K562 (cell line): ENCODE measurements at regions not wholly inside any gene's neighbourhood (a gene's known extent, or its start where the extent isn't known, plus 50 kb on each side); places are given as distances from the start of the nearest gene placed in this dataset.

ENCODE experiments used
- ATAC-seq: fragments of 200-7000 bp; cut with Tn5 transposase; 3 replicates; pipeline ENCODE4 v1.9.1; 2020; ENCODE audit warnings: moderate library complexity
- BruUV-seq: library from RNA; stranded (reverse); fragments of 400-500 nt; replicated peaks from 2 replicates; lab custom pipeline; 2021; lab: Mats Ljungman, UMichigan
- CTCF ChIA-PET: fragments of 300-600 bp; formaldehyde crosslinking; extraction: SDS; loops from one replicate; lab custom pipeline; 2021; ENCODE audit warnings: low intra/inter-chr PET ratio; lab: Yijun Ruan, JAX
- POLR2A ChIA-PET: fragments of 300-600, 350-650 bp; sonication (Branson Sonifier 250); formaldehyde crosslinking; extraction: SDS; loops from one replicate; lab custom pipeline; 2021; ENCODE audit warnings: antibody characterized with exemption, inconsistent platforms; lab: Yijun Ruan, JAX
- DNase-seq, 4 experiments: peaks; one replicate each; pipeline versions ENCODE4 v3.0.0 to v3.0.0-alpha.2; 2011 to 2018; ENCODE audit warnings: low spot score in 3 of 4, mixed read lengths in 3 of 4; ENCODE audit errors: extremely low read depth in 1 of 4
- FAIRE-seq: peaks from 2 replicates; lab custom pipeline; 2011; peaks lifted over from hg19 to GRCh38; lab: Jason Lieb, UNC
- H2AFZ ChIP-seq: 2 replicates; pipeline ENCODE4 v1.6.0; 2011; ENCODE audit warnings: low read depth, low read length, control low read depth, inconsistent platforms
- H3K27ac ChIP-seq: fragments of 200-600 bp; 3 replicates; pipeline ENCODE4 v1.8.0; 2011; ENCODE audit warnings: low read depth, mild to moderate bottlenecking, control low read depth, inconsistent platforms, low read length, moderate library complexity, mixed read lengths; ENCODE audit errors: extremely low read depth
- H3K27me3 ChIP-seq, 2 experiments: fragments of 300-600 bp in 1 of 2; 2 replicates in 1 of 2; 3 replicates in 1 of 2; pipeline versions ENCODE4 v1.6.0 to v1.8.0; 2011; ENCODE audit warnings: inconsistent platforms in 2 of 2, low read length in 2 of 2, mild to moderate bottlenecking in 1 of 2, mixed read lengths in 1 of 2, moderate library complexity in 1 of 2; ENCODE audit not compliant: control insufficient read depth in 2 of 2, insufficient read depth in 2 of 2
- H3K36me3 ChIP-seq: fragments of 300-600 bp; 3 replicates; pipeline ENCODE4 v1.8.0; 2011; ENCODE audit warnings: mild to moderate bottlenecking, low read length, inconsistent platforms; ENCODE audit not compliant: control insufficient read depth, insufficient read depth
- H3K4me1 ChIP-seq, 2 experiments: fragments of 200-600 bp in 1 of 2; replicated peaks in 1 of 2; 2 replicates in 1 of 2; 3 replicates in 1 of 2; pipeline versions ENCODE4 v1.5.1 to v1.8.0; 2011; ENCODE audit warnings: inconsistent platforms in 2 of 2, low read length in 2 of 2, mild to moderate bottlenecking in 1 of 2, mixed read lengths in 1 of 2, moderate library complexity in 1 of 2; ENCODE audit not compliant: control insufficient read depth in 2 of 2, insufficient read depth in 2 of 2
- H3K4me2 ChIP-seq: 2 replicates; pipeline ENCODE4 v1.6.1; 2011; ENCODE audit warnings: low read length, control low read depth, inconsistent platforms, mixed read lengths; ENCODE audit not compliant: insufficient read depth
- H3K4me3 ChIP-seq: fragments of 200-600 bp; sonication (generic), shearing (Covaris generic); 2 replicates; pipeline ENCODE4 v1.5.1; 2016; ENCODE audit warnings: control low read depth, inconsistent platforms
- H3K79me2 ChIP-seq: fragments of 200-600 bp; 3 replicates; pipeline ENCODE4 v1.8.0; 2011; ENCODE audit warnings: low read length, inconsistent platforms; ENCODE audit not compliant: control insufficient read depth, insufficient read depth
- H3K9ac ChIP-seq, 2 experiments: 2 replicates each; pipeline versions ENCODE4 v1.6.0 to v1.6.1; 2011; ENCODE audit warnings: low read depth in 2 of 2, low read length in 2 of 2, control low read depth in 1 of 2, inconsistent platforms in 1 of 2, mild to moderate bottlenecking in 1 of 2, mixed read lengths in 1 of 2; ENCODE audit not compliant: insufficient read depth in 1 of 2
- H3K9me1 ChIP-seq: one replicate; pipeline ENCODE4 v1.6.0; 2011; ENCODE audit warnings: inconsistent platforms, mild to moderate bottlenecking, low read length, moderate library complexity; ENCODE audit not compliant: control insufficient read depth, insufficient read depth
- H3K9me3 ChIP-seq: replicated peaks from 2 replicates; pipeline ENCODE4 v1.5.1; 2011; ENCODE audit warnings: low read depth, low read length, inconsistent platforms; ENCODE audit not compliant: control insufficient read depth, insufficient read depth
- H4K20me1 ChIP-seq: replicated peaks from 2 replicates; pipeline ENCODE4 v1.6.1; 2011; ENCODE audit warnings: low read length, inconsistent platforms, mixed read lengths; ENCODE audit not compliant: control insufficient read depth, insufficient read depth
- ATF3 ChIP-seq, 2 experiments: fragments of 450-650 bp in 1 of 2; sonication (generic) in 1 of 2; formaldehyde crosslinking in 1 of 2; IDR thresholded peaks in 1 of 2; conservative IDR thresholded peaks in 1 of 2; 2 replicates each; pipeline versions ENCODE4 v1.6.1 to v1.8.1; 2016 to 2023; ENCODE audit warnings: mild to moderate bottlenecking in 2 of 2, moderate library complexity in 2 of 2, inconsistent platforms in 1 of 2, missing genetic modification reagents in 1 of 2
- CEBPG ChIP-seq, 3 experiments: fragments of 200-800 bp in 1 of 3; sonication (Bioruptor generic) in 1 of 3; sonication (generic) in 1 of 3; formaldehyde crosslinking in 1 of 3; IDR thresholded peaks in 2 of 3; conservative IDR thresholded peaks in 1 of 3; 2 replicates each; pipeline versions ENCODE4 v1.6.1 to v1.8.0; 2016 to 2022; ENCODE audit warnings: missing compliant biosample characterization in 2 of 3, missing genetic modification characterization in 2 of 3, mild to moderate bottlenecking in 1 of 3, missing genetic modification reagents in 1 of 3
- PTTG1 ChIP-seq: fragments of 450-650 bp; IDR thresholded peaks from 2 replicates; pipeline ENCODE4 v1.6.1; 2016; ENCODE audit warnings: low read depth, mild to moderate bottlenecking, missing genetic modification characterization, missing compliant biosample characterization
- STAG1 ChIP-seq: sonication (generic); formaldehyde crosslinking; IDR thresholded peaks from 2 replicates; pipeline ENCODE4 v1.5.0; 2020; ENCODE audit warnings: missing genetic modification reagents, borderline replicate concordance
- TAF7 ChIP-seq: fragments of 450-650 bp; IDR thresholded peaks from 2 replicates; pipeline ENCODE4 v1.6.1; 2016; ENCODE audit warnings: missing genetic modification characterization, missing compliant biosample characterization
- WGBS: fragments of 100-300 bp; shearing (Covaris generic); methylation state at CpG from one replicate; pipeline ENCODE4 v1.1.6; 2016; ENCODE audit warnings: low coverage, mixed read lengths; ENCODE audit not compliant: insufficient coverage; ENCODE audit errors: missing lambda C conversion rate; 5-methylcytosine and 5-hydroxymethylcytosine counted together
- in situ Hi-C: fragments of 300-500 bp; cut with MboI; formaldehyde crosslinking; loops from 4 replicates; pipeline ENCODE4 v1.15.0; 2018; ENCODE audit warnings: inconsistent platforms, mixed read lengths
- intact Hi-C: fragments of 100-400 bp; cut with micrococcal nuclease; formaldehyde crosslinking; loops from 2 replicates; pipeline ENCODE4 v1.14.2; 2022
- TF ChIP-seq, protein P1 (sequence below): sonication (generic); formaldehyde crosslinking; IDR thresholded peaks from 2 replicates; pipeline ENCODE4 v1.4.0; 2020; ENCODE audit warnings: mild to moderate bottlenecking, missing genetic modification reagents

- TF ChIP-seq PTTG1 (tag) (no peak), TAF7 (tag) (no peak)
- TF ChIP-seq, all 486 proteins: peak for 0
Observed at GRCh38 chr4:151983854-151984253, 223.0 kb upstream of the GATB start (continued).

DNA sequence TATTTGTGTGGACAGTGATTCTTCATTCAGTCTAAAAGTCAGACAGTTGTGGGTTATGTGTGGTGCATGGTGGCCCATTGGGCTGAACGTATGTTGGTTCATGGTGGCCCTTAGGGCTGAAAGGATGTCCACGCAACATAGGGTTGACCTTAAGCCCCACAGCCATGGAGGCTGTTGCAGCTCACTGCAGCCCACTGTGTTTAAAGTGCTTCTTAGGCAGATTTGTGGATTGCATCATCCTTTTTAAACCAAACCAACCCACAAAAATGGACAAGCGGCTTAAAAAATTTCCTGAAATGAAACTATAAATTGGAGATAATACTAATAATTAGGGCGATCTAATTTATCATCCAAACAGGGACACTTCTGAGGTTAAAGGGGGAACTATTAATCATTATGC is 219.0 kb upstream of the GATB start:
- 2% methylated on average over 4 of the region's 4 CpGs for WGBS
- POLR2A ChIA-PET, result interaction anchor here (0.5 kb wide), 1 partner anchor 12 kb away, joined by 3 read pairs; no protein-coding TSS in a partner anchor
- Histone ChIP-seq H3K36me3 (no peaks in the 10 kb centered on the region), H3K9me3 (no peaks in the 10 kb centered on the region), H3K4me3 (no peak overlapping the region), H3K27ac (no peak overlapping the region), H2AFZ (no peak overlapping the region), H3K4me2 (no peak overlapping the region), H3K27me3 (no peaks in the 10 kb centered on the region), H3K4me1 (no peaks in the 10 kb centered on the region), H3K79me2 (no peaks in the 10 kb centered on the region), H4K20me1 (no peaks in the 10 kb centered on the region), H3K9me1 (no peaks in the 10 kb centered on the region), H3K9ac (no peak overlapping the region)
- TF ChIP-seq, protein P1, sequence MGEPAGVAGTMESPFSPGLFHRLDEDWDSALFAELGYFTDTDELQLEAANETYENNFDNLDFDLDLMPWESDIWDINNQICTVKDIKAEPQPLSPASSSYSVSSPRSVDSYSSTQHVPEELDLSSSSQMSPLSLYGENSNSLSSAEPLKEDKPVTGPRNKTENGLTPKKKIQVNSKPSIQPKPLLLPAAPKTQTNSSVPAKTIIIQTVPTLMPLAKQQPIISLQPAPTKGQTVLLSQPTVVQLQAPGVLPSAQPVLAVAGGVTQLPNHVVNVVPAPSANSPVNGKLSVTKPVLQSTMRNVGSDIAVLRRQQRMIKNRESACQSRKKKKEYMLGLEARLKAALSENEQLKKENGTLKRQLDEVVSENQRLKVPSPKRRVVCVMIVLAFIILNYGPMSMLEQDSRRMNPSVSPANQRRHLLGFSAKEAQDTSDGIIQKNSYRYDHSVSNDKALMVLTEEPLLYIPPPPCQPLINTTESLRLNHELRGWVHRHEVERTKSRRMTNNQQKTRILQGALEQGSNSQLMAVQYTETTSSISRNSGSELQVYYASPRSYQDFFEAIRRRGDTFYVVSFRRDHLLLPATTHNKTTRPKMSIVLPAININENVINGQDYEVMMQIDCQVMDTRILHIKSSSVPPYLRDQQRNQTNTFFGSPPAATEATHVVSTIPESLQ (CRISPR knock-in tag), result no peak
- TF ChIP-seq CEBPG (CRISPR knock-in tag; IDR thresholded peaks at IDR 0.05) (no peak), CEBPG (tag; conservative IDR thresholded peaks at IDR 0.05 in 1 of 2, IDR thresholded peaks at IDR 0.05 in 1 of 2) (peak; percentile 32 to 51; a peak in 2 of 4 replicates), STAG1 (no peak), ATF3 (IDR thresholded peaks at IDR 0.05) (peak; percentile 56; the same call in 1 of the 2 replicates), ATF3 (CRISPR knock-in tag; conservative IDR thresholded peaks at IDR 0.05) (no peak)
- no TSS peak for BruUV-seq
- no peak for DNase-seq
- CTCF ChIA-PET, result no interaction called here
- intact Hi-C loops (no loop called here), in situ Hi-C loops (no loop called here)
- ATAC-seq, result no peak
- FAIRE-seq, result no peak
